Muscle of back (tissue), 3 donors: ENCODE measurements at regions not wholly inside any gene's neighbourhood (a gene's known extent, or its start where the extent isn't known, plus 50 kb on each side); places are given as distances from the start of the nearest gene placed in this dataset.
"Not testable (repeated sequence)": the region's sequence is repeated elsewhere in the genome, so short reads cannot be mapped to it uniquely, and the experiment has no call there.

ENCODE experiments used
- DNase-seq, 3 donors: peaks; one replicate each; pipeline versions ENCODE4 v3.0.0 to v3.0.0-alpha.2; 2013

DNA sequence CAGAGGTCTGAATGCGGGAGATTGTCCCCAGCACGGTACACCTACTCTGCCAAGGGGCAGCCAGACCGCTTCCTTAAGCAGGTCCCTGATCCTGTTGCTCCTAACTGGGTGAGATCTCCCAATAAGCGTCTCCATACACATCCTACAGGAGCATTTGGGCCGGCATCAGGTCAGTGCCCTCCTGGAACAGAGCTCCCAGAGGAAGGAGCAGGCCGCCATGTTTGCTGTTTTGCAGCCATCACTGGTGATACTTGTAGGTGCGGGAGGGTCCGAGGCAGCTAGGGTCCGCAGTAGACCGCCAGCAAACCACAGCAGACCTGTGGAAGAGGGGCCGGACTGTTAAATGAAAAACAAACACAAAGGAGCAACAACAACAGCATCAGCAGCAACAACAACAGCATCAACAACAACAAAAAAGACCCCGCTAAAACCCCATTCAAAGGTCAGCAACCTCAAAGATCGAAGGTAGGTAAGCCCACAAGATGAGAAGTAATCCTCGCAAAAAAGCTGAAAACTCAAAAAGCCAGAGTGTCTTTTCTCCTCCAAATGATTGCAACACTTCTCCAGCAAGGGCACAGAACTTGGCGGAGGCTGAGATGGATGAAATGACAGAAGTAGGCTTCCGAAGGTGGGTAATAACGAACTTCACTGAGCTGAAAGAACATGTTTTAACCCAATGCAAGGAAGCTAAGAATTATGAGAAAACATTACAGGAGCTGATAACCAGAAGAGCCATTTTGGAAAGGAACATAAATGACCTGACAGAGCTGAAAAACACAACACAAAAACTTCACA, 79.0 kb upstream of the CDH7 start:
- DNase-seq: no peak

GRCh38 chr18:65670145-65670544, 80.7 kb upstream of the CDH7 start:
- DNase-seq: not testable (repeated sequence)

DNA sequence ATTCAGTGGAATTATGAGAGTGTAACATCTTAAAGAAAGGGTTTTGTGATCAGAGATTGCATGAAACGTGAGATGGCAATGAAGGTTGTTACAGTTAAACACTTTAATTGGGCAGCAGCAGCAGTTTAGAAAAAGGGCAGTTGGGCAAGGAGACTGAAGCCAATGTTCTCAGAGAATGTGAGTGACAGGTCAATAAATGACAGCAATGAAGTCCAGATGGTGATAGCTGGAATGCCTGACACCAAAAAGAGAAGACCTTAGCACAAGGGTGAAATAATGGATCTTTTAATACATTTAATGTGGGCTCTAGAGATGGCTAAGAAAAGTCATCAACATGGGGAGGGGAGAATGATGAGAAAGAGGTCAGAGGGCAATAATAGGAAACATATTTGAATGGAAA, 89.4 kb upstream of the CDH7 start:
- no peak for DNase-seq

GRCh38 chr18:65659912-65660311, 90.9 kb upstream of the CDH7 start:
- DNase-seq: no peak

DNA sequence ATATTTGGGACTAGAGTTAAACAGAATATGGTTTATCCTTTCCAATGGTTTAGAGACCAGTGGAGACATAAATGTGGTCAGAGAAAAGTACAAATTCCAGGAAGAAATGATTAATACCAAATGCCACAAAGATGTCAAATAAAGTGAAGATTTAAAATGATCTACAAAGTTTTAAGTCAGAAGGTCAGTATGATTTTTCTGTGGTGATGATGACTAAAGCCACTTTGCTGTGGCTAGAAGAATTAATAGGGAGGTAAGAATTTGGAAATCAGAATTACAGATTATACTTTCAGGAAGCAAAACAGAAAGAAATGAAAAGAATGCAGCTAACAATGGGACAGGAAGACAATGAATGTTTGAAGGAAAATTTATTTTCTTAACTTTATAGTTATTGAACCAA, 91.5 kb upstream of the CDH7 start:
- DNase-seq: no peak

DNA sequence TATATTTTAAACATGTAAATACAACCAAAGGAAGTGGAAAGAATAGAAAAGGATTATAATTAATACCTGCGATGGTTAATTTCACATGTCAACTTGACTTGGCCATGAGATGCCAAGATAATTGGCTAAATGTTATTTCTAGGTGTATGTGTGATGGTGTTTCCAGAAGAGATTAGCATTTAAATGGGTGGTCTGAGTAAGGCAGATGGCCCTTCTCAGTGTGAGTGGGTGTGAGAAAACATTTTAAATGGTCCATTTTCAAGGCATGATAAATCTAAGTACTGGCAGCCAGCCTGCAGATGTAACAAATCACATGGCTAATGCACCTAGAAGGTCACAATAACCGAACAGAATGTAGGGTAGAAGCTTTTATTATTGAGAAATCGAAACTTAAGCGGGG, 99.6 kb upstream of the CDH7 start:
- DNase-seq: no peak

- no peak for DNase-seq
These were observed 118.6 kb upstream of the CDH7 start for GRCh38 chr18:65632236-65632635.

DNA sequence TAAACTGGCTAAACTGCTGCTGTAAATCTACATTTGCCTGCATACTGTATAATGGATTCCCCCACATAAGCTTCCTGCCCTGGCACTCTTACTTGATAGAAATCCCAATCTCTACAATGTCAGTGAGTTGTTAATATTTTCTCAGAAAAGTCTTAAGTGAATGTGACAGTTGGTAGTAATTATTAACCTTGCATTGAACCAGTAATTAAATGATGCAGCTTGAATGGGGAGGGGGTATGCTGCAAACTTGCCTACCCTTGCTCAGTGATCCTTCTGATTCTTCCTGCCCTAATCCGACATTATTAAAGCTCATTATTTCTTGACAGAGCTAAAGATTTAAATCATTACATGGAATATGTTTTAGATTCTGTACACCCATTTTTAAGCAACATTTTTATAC, 119.0 kb upstream of the CDH7 start:
- no peak for DNase-seq

DNA sequence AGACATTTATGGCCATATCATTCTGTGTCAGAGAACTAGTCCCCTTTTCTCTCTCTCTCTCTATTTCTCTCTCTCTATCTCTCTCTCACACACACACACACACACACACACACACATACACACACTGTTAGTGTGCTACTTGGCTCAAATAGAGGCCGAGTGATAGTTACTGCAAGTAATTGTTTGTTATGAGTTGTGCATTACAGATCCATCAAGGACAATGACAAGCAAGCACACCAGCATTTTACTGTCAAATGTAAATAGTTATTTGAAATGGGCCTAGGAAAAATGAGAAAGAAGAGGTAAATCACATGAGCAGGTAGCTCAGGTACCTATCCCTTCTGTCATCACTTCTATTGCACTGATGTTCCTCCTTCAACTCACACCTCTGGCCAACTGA, 122.4 kb upstream of the CDH7 start:
- no peak for DNase-seq

DNA sequence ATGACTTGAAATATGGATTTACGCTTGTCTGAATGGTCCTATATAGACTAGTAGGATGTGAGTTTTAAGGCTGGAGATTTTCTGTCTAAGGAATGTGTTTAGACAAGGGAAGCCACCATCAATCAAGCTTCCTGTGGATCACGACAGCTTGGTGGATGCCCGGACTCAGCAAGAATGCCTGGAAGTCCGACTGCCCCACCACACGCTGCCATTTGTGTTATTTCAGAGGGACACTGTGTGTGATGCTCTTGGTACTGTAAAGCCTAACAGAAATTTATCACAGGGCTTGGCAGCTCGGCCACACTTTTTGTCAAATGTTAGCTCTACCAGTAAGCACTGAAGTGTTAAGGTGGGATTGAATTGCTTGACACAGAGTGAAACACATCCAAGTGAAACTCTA, 127.1 kb upstream of the CDH7 start:
- DNase-seq: no peak

DNA sequence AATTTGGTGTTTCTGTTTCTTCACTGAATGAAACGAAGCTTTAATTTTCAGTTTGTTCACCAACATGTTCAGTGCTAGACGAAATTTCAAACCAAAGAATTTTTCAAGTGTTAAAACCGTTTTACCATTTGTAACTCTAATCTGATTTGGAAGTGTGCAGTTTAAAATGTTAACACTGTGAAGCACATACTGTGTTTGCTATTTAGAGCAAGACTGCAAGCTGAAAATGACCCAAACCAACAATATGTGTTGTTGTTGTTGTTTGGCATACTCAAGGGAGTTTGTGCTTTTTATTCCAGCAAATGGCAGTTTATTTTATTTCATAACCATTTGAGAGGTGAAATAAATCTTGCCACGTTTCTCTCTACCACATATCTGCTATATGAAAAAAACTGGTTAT, 128.4 kb upstream of the CDH7 start:
- no peak for DNase-seq

GRCh38 chr18:65620076-65620696, 130.6 kb upstream of the CDH7 start:
- DNase-seq: no peak

- DNase-seq: no peak
These were observed 139.9 kb upstream of the CDH7 start for GRCh38 chr18:65610939-65611338.

- no peak for DNase-seq
These were observed 142.3 kb upstream of the CDH7 start for GRCh38 chr18:65608471-65608870.

- no peak for DNase-seq
These were observed 143.7 kb upstream of the CDH7 start for GRCh38 chr18:65607161-65607560.

- DNase-seq: no peak
These were observed 144.2 kb upstream of the CDH7 start for GRCh38 chr18:65606551-65607130.

GRCh38 chr18:65605352-65605751, 145.5 kb upstream of the CDH7 start:
- not testable (repeated sequence) for DNase-seq

DNA sequence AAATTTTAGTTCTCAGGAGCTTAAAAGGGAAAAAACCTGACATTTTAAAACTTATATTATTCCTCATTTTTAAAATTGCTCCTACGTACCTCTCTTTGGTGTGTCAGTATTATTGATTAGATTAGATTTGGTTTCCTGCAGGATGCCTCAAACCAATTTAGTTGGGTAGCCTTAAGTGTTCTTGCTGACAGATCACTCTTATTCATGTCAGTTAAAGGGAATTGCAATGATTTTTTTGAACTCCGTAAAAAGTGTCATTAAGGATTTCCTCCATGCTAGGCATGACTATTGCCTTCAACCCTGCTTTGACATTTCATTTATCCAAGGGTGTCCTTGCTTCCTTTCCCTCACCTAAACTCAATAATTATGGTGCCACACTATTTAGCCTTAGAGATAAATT, 149.0 kb upstream of the CDH7 start:
- DNase-seq: no peak

DNA sequence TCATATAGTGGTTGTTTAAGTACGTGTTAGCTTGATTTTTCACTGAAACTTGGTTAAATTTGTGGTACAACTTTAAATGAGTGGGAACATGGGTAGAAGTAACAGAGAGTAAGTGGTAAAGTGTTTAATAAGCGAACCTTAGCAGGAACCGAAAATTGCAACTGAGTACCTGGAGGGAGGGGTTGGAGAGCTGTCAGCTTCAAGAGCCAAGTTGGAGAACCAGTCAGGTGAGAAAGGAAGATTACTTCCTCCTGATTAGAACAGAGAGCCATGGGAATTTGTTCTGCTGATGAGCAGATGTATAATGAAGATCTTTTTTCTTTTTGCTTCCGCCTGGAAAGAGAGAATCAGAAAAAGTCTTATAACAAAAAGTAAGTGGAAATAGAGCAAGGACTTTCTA, 158.4 kb upstream of the CDH7 start:
- DNase-seq: no peak

- DNase-seq: no peak
These were observed 163.3 kb upstream of the CDH7 start for GRCh38 chr18:65587491-65587890.

- DNase-seq: not testable (repeated sequence)
These were observed 168.7 kb upstream of the CDH7 start for GRCh38 chr18:65582094-65582493.

DNA sequence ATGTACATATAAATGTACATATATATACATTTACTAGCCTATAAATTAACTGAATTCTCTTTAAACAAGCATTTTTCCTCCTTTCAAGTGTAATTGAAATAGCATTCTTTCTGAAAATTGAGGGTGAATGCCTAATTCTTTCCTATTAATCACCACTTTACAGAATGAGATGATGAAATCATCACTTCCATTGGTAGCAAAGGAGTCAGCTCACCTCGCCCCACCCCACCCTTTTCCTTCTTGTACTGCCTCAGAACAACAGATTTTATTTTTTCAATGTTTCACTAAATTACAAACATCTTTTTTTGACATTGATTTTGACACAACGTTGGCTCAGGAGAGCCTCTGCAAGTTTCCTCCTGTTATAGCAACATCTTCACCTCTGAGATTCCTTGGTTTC, 181.9 kb upstream of the CDH7 start:
- DNase-seq: no peak

GRCh38 chr18:65567372-65567771, 183.4 kb upstream of the CDH7 start:
- peak in 2 of 3 donors; percentile 1 to 9 for DNase-seq
